ENCODE measurements at regions not wholly inside any gene's neighbourhood (a gene's known extent, or its start where the extent isn't known, plus 50 kb on each side); places are given as distances from the start of the nearest gene placed in this dataset.

- Histone ChIP-seq H3K4me1 (peaks cover 0 to 5% (median 0%) of the 10 kb centered on the region in 12 donors), H3K4me3 (no peak overlapping the region), H3K27ac (no peak overlapping the region), H3K9me3 (no peaks in the 10 kb centered on the region), H3K36me3 (peaks cover 0 to 94% (median 40%) of the 10 kb centered on the region in 9 donors), H3K27me3 (no peaks in the 10 kb centered on the region)
- 51 to 68% (median 56%) methylated on average over 3 of the region's 3 CpGs for WGBS, 4 donors
- ATAC-seq: no peak
- no peak for DNase-seq
- intact Hi-C loops (cut with DNase I): loop anchor here in 3 of 10 donors (10.0 kb wide), 1 partner anchor 550 kb away; no protein-coding TSS in a partner anchor
- TF ChIP-seq POLR2A (IDR thresholded peaks at IDR 0.05) (no peak), CTCF (IDR thresholded peaks at IDR 0.05) (no peak)
Observed at GRCh38 chr14:95445161-95445560, 71.3 kb downstream of the SYNE3 start.

GRCh38 chr14:95444132-95445129 lies 72.0 kb downstream of the SYNE3 start:
- no peak overlapping the region for H3K4me3 ChIP-seq
- WGBS, 4 donors: 90 to 98% (median 92%) methylated on average over 6 to 16 of the region's 16 CpGs
- intact Hi-C loops (cut with DNase I): loop anchor here in 5 of 10 donors (5.0 to 10.0 kb wide), 2 partner anchors 548 to 550 kb away; no protein-coding TSS in a partner anchor
- DNase-seq: no peak
- H3K27ac ChIP-seq: no peak overlapping the region
- TF ChIP-seq CTCF (IDR thresholded peaks at IDR 0.05): no peak
- TF ChIP-seq POLR2A (IDR thresholded peaks at IDR 0.05): no peak
- H3K27me3 ChIP-seq: no peaks in the 10 kb centered on the region
- no peaks in the 10 kb centered on the region for H3K9me3 ChIP-seq
- no peak for ATAC-seq
- peaks cover 0 to 94% (median 37%) of the 10 kb centered on the region in 9 donors for H3K36me3 ChIP-seq
- H3K4me1 ChIP-seq: peaks cover 0 to 5% (median 0%) of the 10 kb centered on the region in 12 donors

- peaks cover 0 to 94% (median 39%) of the 10 kb centered on the region in 9 donors for H3K36me3 ChIP-seq
Observed at GRCh38 chr14:95442633-95443021, 73.8 kb downstream of the SYNE3 start.

More at GRCh38 chr14:95442633-95443021, 73.8 kb downstream of the SYNE3 start:
- Histone ChIP-seq H3K9me3 (no peaks in the 10 kb centered on the region), H3K27me3 (no peaks in the 10 kb centered on the region), H3K4me3 (no peak overlapping the region), H3K27ac (no peak overlapping the region), H3K4me1 (peaks cover 0 to 5% (median 0%) of the 10 kb centered on the region in 12 donors)
- DNase-seq (peak; percentile 76 to 84 (median 83)), ATAC-seq (peak; percentile 90 to 98 (median 94))
- WGBS, 4 donors: 21 to 36% (median 29%) methylated on average over 5 of the region's 5 CpGs
- intact Hi-C loops (cut with DNase I): loop anchor here (1.0 to 10.0 kb wide), 4 partner anchors 84 to 552 kb away; no protein-coding TSS in a partner anchor
- no peak for TF ChIP-seq POLR2A (IDR thresholded peaks at IDR 0.05)
- peak; percentile 79 to 95 (median 86) for TF ChIP-seq CTCF (IDR thresholded peaks at IDR 0.05)
